GM19324 (cell line): ENCODE measurements at regions not wholly inside any gene's neighbourhood (a gene's known extent, or its start where the extent isn't known, plus 50 kb on each side); places are given as distances from the start of the nearest gene placed in this dataset.

Experiments
- ATAC-seq: cut with Tn5 transposase; IDR thresholded peaks from one replicate; pipeline ENCODE4 v1.9.1; 2021; ENCODE audit warnings: mild to moderate bottlenecking, moderate library complexity; ENCODE audit not compliant: unreplicated experiment, low FRiP score

- ATAC-seq, result no peak
Observed at GRCh38 chr18:61216051-61216450, 117.2 kb upstream of the CDH20 start.

- ATAC-seq, result no peak
Observed at GRCh38 chr18:61222206-61222605, 111.0 kb upstream of the CDH20 start.

GRCh38 chr18:61225336-61225735, 107.9 kb upstream of the CDH20 start:
- no peak for ATAC-seq

- no peak for ATAC-seq
Observed at GRCh38 chr18:61236356-61237057, 96.7 kb upstream of the CDH20 start.

- no peak for ATAC-seq
Observed at GRCh38 chr18:61237529-61237928, 95.7 kb upstream of the CDH20 start.

- ATAC-seq, result no peak
Observed at GRCh38 chr18:61239051-61239450, 94.2 kb upstream of the CDH20 start.

GRCh38 chr18:61241260-61241853, 91.9 kb upstream of the CDH20 start:
- ATAC-seq, result no peak

- ATAC-seq, result no peak
Observed at GRCh38 chr18:61244632-61245031, 88.6 kb upstream of the CDH20 start.

GRCh38 chr18:61245276-61245675, 88.0 kb upstream of the CDH20 start:
- ATAC-seq, result no peak

GRCh38 chr18:61248589-61248988, 84.6 kb upstream of the CDH20 start:
- ATAC-seq, result no peak

- no peak for ATAC-seq
Observed at GRCh38 chr18:61256291-61256690, 76.9 kb upstream of the CDH20 start.

- no peak for ATAC-seq
Observed at GRCh38 chr18:61261870-61262269, 71.4 kb upstream of the CDH20 start.

GRCh38 chr18:61272793-61273192, 60.4 kb upstream of the CDH20 start:
- no peak for ATAC-seq

- ATAC-seq, result no peak
Observed at GRCh38 chr18:61273533-61273932, 59.7 kb upstream of the CDH20 start.

- no peak for ATAC-seq
Observed at GRCh38 chr18:61274416-61274960, 58.7 kb upstream of the CDH20 start.

- ATAC-seq, result no peak
Observed at GRCh38 chr18:61277808-61278207, 55.4 kb upstream of the CDH20 start.

GRCh38 chr18:61281431-61281830, 51.8 kb upstream of the CDH20 start:
- no peak for ATAC-seq

GRCh38 chr18:61282926-61283325, 50.3 kb upstream of the CDH20 start:
- no peak for ATAC-seq
